H1 (cell line): ENCODE measurements at regions not wholly inside any gene's neighbourhood (a gene's known extent, or its start where the extent isn't known, plus 50 kb on each side); places are given as distances from the start of the nearest gene placed in this dataset.

Source experiments
- CTCF ChIA-PET: fragments of 300-600 bp; sonication (Branson Sonifier 250); formaldehyde crosslinking; loops from one replicate; lab custom pipeline; 2021; ENCODE audit not compliant: partially characterized antibody; lab: Charles Lee
- POLR2A ChIA-PET: fragments of 300-600 bp; sonication (Branson Sonifier 250); formaldehyde crosslinking; loops from one replicate; lab custom pipeline; 2021; ENCODE audit warnings: inconsistent platforms; ENCODE audit not compliant: partially characterized antibody; lab: Charles Lee
- DNase-seq, 2 experiments: peaks; one replicate each; pipeline versions ENCODE4 v3.0.0 to v3.0.0-alpha.2; 2010 to 2022; ENCODE audit warnings: low spot score in 2 of 2, low read depth in 1 of 2, mixed read lengths in 1 of 2
- FAIRE-seq: peaks from 2 replicates; lab custom pipeline; 2011; peaks lifted over from hg19 to GRCh38; lab: Jason Lieb, UNC
- H2AFZ ChIP-seq: 2 replicates; pipeline ENCODE4 v1.8.1; 2012; ENCODE audit warnings: low read length, inconsistent platforms
- H2AK5ac ChIP-seq: 2 replicates; pipeline ENCODE4 v1.6.1; 2013; ENCODE audit warnings: low read depth, low read length
- H2BK120ac ChIP-seq: replicated peaks from 2 replicates; pipeline ENCODE3; 2013; ENCODE audit warnings: low read depth, low read length, inconsistent platforms
- H2BK12ac ChIP-seq: 2 replicates; pipeline ENCODE4 v1.6.1; 2013; ENCODE audit warnings: low read depth, low read length
- H2BK15ac ChIP-seq: 2 replicates; pipeline ENCODE4 v1.6.1; 2013; ENCODE audit warnings: low read length
- H2BK20ac ChIP-seq: 2 replicates; pipeline ENCODE4 v1.6.1; 2013; ENCODE audit warnings: low read length
- H2BK5ac ChIP-seq: 2 replicates; pipeline ENCODE4 v1.6.1; 2013; ENCODE audit warnings: low read depth, low read length
- H3K14ac ChIP-seq: 2 replicates; pipeline ENCODE4 v1.6.1; 2013; ENCODE audit warnings: inconsistent platforms; ENCODE audit not compliant: insufficient read length
- H3K18ac ChIP-seq: 2 replicates; pipeline ENCODE4 v1.6.1; 2013; ENCODE audit warnings: low read length; ENCODE audit errors: extremely low read depth
- H3K23ac ChIP-seq: 2 replicates; pipeline ENCODE4 v1.6.1; 2013; ENCODE audit warnings: inconsistent platforms; ENCODE audit not compliant: insufficient read length
- H3K23me2 ChIP-seq: 2 replicates; pipeline ENCODE4 v1.6.1; 2013; ENCODE audit warnings: low read depth, low read length
- H3K27ac ChIP-seq: 2 replicates; pipeline ENCODE4 v1.6.1; 2011; ENCODE audit warnings: low read depth, low read length, inconsistent platforms
- H3K27me3 ChIP-seq, 4 experiments: replicated peaks in 1 of 4; 1 replicate in 1 of 4; 2 replicates in 3 of 4; pipeline versions ENCODE4 v1.6.1 to v1.8.1; 2011 to 2013; ENCODE audit warnings: low read length in 3 of 4, mild to moderate bottlenecking in 3 of 4, inconsistent platforms in 2 of 4, mixed read lengths in 2 of 4, moderate library complexity in 1 of 4; ENCODE audit not compliant: control insufficient read depth in 3 of 4, insufficient read depth in 3 of 4; ENCODE audit errors: extremely low read depth in 1 of 4
- H3K36me3 ChIP-seq, 4 experiments: 2 replicates each; pipeline versions ENCODE4 v1.6.1 to v1.8.1; 2011 to 2013; ENCODE audit warnings: mild to moderate bottlenecking in 4 of 4, low read length in 3 of 4, moderate library complexity in 2 of 4, control low read depth in 1 of 4, inconsistent platforms in 1 of 4; ENCODE audit not compliant: insufficient read depth in 4 of 4, control insufficient read depth in 2 of 4
- H3K4ac ChIP-seq: replicated peaks from 2 replicates; pipeline ENCODE3; 2013; ENCODE audit warnings: low read length, low read depth, mixed read lengths, inconsistent platforms; ENCODE audit not compliant: insufficient read length
- H3K4me1 ChIP-seq, 4 experiments: replicated peaks in 1 of 4; 1 replicate in 1 of 4; 2 replicates in 3 of 4; pipeline versions ENCODE4 v1.6.1 to v1.8.1; 2011 to 2013; ENCODE audit warnings: low read length in 3 of 4, inconsistent platforms in 2 of 4, mixed read lengths in 1 of 4; ENCODE audit not compliant: insufficient read depth in 4 of 4, control insufficient read depth in 3 of 4
- H3K4me2 ChIP-seq, 2 experiments: 2 replicates each; pipeline versions ENCODE4 v1.6.1 to v1.8.1; 2011 to 2013; ENCODE audit warnings: low read depth in 2 of 2, low read length in 2 of 2, control low read depth in 1 of 2, inconsistent platforms in 1 of 2, mild to moderate bottlenecking in 1 of 2; ENCODE audit not compliant: insufficient read depth in 1 of 2
- H3K4me3 ChIP-seq, 4 experiments: fragments of 200-600, 300-600 bp in 1 of 4; sonication (generic), shearing (Covaris generic), sonication (Bioruptor Twin) in 1 of 4; 2 replicates each; pipeline versions ENCODE4 v1.5.1 to v1.8.1; 2011 to 2016; ENCODE audit warnings: low read length in 4 of 4, low read depth in 3 of 4, control low read depth in 2 of 4, inconsistent platforms in 2 of 4, mild to moderate bottlenecking in 2 of 4, mixed read lengths in 1 of 4, moderate library complexity in 1 of 4; ENCODE audit not compliant: insufficient read depth in 2 of 4; ENCODE audit errors: extremely low read depth in 1 of 4
- H3K56ac ChIP-seq: replicated peaks from 2 replicates; pipeline ENCODE3; 2013; ENCODE audit warnings: low read depth, mild to moderate bottlenecking, mixed read lengths, low read length, inconsistent platforms; ENCODE audit not compliant: insufficient read length
- H3K79me1 ChIP-seq: 2 replicates; pipeline ENCODE4 v1.6.1; 2013; ENCODE audit warnings: low read depth, low read length, control low read depth
- H3K79me2 ChIP-seq, 2 experiments: 2 replicates each; pipeline versions ENCODE4 v1.6.1 to v1.8.1; 2012 to 2013; ENCODE audit warnings: low read length in 2 of 2, mild to moderate bottlenecking in 2 of 2, inconsistent platforms in 1 of 2; ENCODE audit not compliant: insufficient read depth in 2 of 2, control insufficient read depth in 1 of 2
- H3K9ac ChIP-seq, 4 experiments: replicated peaks in 1 of 4; 1 replicate in 1 of 4; 2 replicates in 3 of 4; pipeline versions ENCODE4 v1.6.1 to v1.8.1; 2011 to 2013; ENCODE audit warnings: low read depth in 3 of 4, low read length in 3 of 4, control low read depth in 2 of 4, mild to moderate bottlenecking in 2 of 4, moderate library complexity in 2 of 4, inconsistent platforms in 1 of 4; ENCODE audit errors: extremely low read depth in 1 of 4
- H3K9me3 ChIP-seq, 2 experiments: 2 replicates each; pipeline versions ENCODE4 v1.6.1 to v1.8.1; 2012 to 2013; ENCODE audit warnings: mild to moderate bottlenecking in 2 of 2, moderate library complexity in 2 of 2, control low read depth in 1 of 2, inconsistent platforms in 1 of 2, low read depth in 1 of 2, low read length in 1 of 2, mixed read lengths in 1 of 2; ENCODE audit not compliant: insufficient read depth in 2 of 2
- H4K20me1 ChIP-seq, 2 experiments: replicated peaks in 1 of 2; 2 replicates each; pipeline versions ENCODE3 to v1.8.1; 2011 to 2013; ENCODE audit warnings: inconsistent platforms in 2 of 2, low read length in 2 of 2, mild to moderate bottlenecking in 1 of 2; ENCODE audit not compliant: insufficient read depth in 2 of 2, control insufficient read depth in 1 of 2
- H4K5ac ChIP-seq: 2 replicates; pipeline ENCODE4 v1.6.1; 2013; ENCODE audit warnings: low read length, low read depth, mixed read lengths, inconsistent platforms; ENCODE audit not compliant: insufficient read length
- H4K8ac ChIP-seq: 2 replicates; pipeline ENCODE4 v1.8.0; 2013; ENCODE audit warnings: mild to moderate bottlenecking, moderate library complexity, low read length, inconsistent platforms; ENCODE audit not compliant: insufficient read depth; ENCODE audit errors: extremely low read depth
- H4K91ac ChIP-seq: replicated peaks from 2 replicates; pipeline ENCODE3; 2013; ENCODE audit warnings: low read length, mixed read lengths, inconsistent platforms; ENCODE audit not compliant: insufficient read length
- ASH2L ChIP-seq: fragments of 200-600, 300-600 bp; sonication (generic); IDR thresholded peaks from one replicate; pipeline ENCODE4 v1.7.1; 2017; ENCODE audit warnings: low read length
- BACH1 ChIP-seq: IDR thresholded peaks from 2 replicates; pipeline ENCODE4 v1.6.1; 2012; ENCODE audit warnings: low read length, improper control_type of control experiment
- GTF2F1 ChIP-seq: IDR thresholded peaks from 2 replicates; pipeline ENCODE4 v1.6.1; 2012; ENCODE audit warnings: low read depth, low read length, improper control_type of control experiment, borderline replicate concordance
- MAX ChIP-seq: IDR thresholded peaks from 2 replicates; pipeline ENCODE4 v1.6.1; 2012; ENCODE audit warnings: inconsistent platforms
- NRF1 ChIP-seq: IDR thresholded peaks from 2 replicates; pipeline ENCODE4 v1.6.1; 2011; ENCODE audit warnings: mild to moderate bottlenecking, low read depth, low read length, improper control_type of control experiment
- POLR2AphosphoS5 ChIP-seq: IDR thresholded peaks from 2 replicates; pipeline ENCODE4 v1.6.1; 2011; ENCODE audit warnings: low read depth, low read length
- RXRA ChIP-seq: IDR thresholded peaks from 2 replicates; pipeline ENCODE4 v1.6.1; 2011; ENCODE audit warnings: low read depth, mild to moderate bottlenecking, low read length, moderate library complexity; ENCODE audit not compliant: insufficient read depth
- SP1 ChIP-seq: IDR thresholded peaks from 2 replicates; pipeline ENCODE4 v1.6.1; 2011; ENCODE audit warnings: low read depth, low read length
- USF2 ChIP-seq: IDR thresholded peaks from 2 replicates; pipeline ENCODE4 v1.6.1; 2011; ENCODE audit warnings: low read length, improper control_type of control experiment
- WGBS, 2 experiments: shearing (Covaris generic) in 1 of 2; methylation state at CpG; one replicate each; pipeline versions ENCODE4 v1.1.6 to v1.1.7; 2013 to 2015; ENCODE audit warnings: low lambda C conversion rate in 2 of 2, mixed read lengths in 2 of 2, inconsistent platforms in 1 of 2, low coverage in 1 of 2, missing lambda C conversion rate in 1 of 2; ENCODE audit not compliant: insufficient replicate concordance in 2 of 2, insufficient coverage in 1 of 2, insufficient read length in 1 of 2; ENCODE audit errors: extremely low coverage in 1 of 2, missing lambda C conversion rate in 1 of 2; 5-methylcytosine and 5-hydroxymethylcytosine counted together

GRCh38 chr12:13680916-13681315, 300.5 kb downstream of the GRIN2B start:
- H3K4ac ChIP-seq: no peak overlapping the region
- WGBS, 2 experiments: 86% methylated on average over 4 of the region's 4 CpGs; no CpG with 5 or more reads in 1 of the 2 experiments
- H2BK15ac ChIP-seq: no peak overlapping the region
- H3K4me3 ChIP-seq: no peak overlapping the region
- H3K4me2 ChIP-seq: no peak overlapping the region
- H3K56ac ChIP-seq: no peak overlapping the region
- CTCF ChIA-PET: interaction anchor here (1.7 to 2.1 kb wide), 2 partner anchors 20 to 301 kb away, joined by 5 to 8 read pairs; no protein-coding TSS in a partner anchor
- no peaks in the 10 kb centered on the region for H4K20me1 ChIP-seq
- H2BK20ac ChIP-seq: no peak overlapping the region
- no peak overlapping the region for H2AFZ ChIP-seq
- no peaks in the 10 kb centered on the region for H3K4me1 ChIP-seq
- no peak for FAIRE-seq
- no peak overlapping the region for H2AK5ac ChIP-seq
- TF ChIP-seq BACH1 (no peak), POLR2AphosphoS5 (no peak), RXRA (no peak), USF2 (no peak), GTF2F1 (no peak), SP1 (no peak), ASH2L (no peak), MAX (no peak), NRF1 (no peak)
- no peak overlapping the region for H2BK5ac ChIP-seq
- H3K79me2 ChIP-seq: no peaks in the 10 kb centered on the region
- H4K91ac ChIP-seq: no peak overlapping the region
- H3K27ac ChIP-seq: no peak overlapping the region
- H3K23me2 ChIP-seq: no peaks in the 10 kb centered on the region
- H2BK120ac ChIP-seq: no peak overlapping the region
- H4K8ac ChIP-seq: no peak overlapping the region
- H3K36me3 ChIP-seq: no peaks in the 10 kb centered on the region
- no peaks in the 10 kb centered on the region for H3K9me3 ChIP-seq
- no peak for DNase-seq
- no peak overlapping the region for H3K23ac ChIP-seq
- H3K14ac ChIP-seq: no peak overlapping the region
- no peak overlapping the region for H3K9ac ChIP-seq
- H2BK12ac ChIP-seq: no peak overlapping the region
- no peak overlapping the region for H4K5ac ChIP-seq
- POLR2A ChIA-PET: no interaction called here
- no peaks in the 10 kb centered on the region for H3K79me1 ChIP-seq
- no peak overlapping the region for H3K18ac ChIP-seq
- H3K27me3 ChIP-seq: no peaks in the 10 kb centered on the region
